Effector memory CD8-positive, alpha-beta T cell (primary cell): ENCODE measurements at regions not wholly inside any gene's neighbourhood (a gene's known extent, or its start where the extent isn't known, plus 50 kb on each side); places are given as distances from the start of the nearest gene placed in this dataset.
"Not testable (repeated sequence)": the region's sequence is repeated elsewhere in the genome, so short reads cannot be mapped to it uniquely, and the experiment has no call there.

Source experiments
- ATAC-seq: fragments of 150-1000 bp; cut with Tn5 transposase; replicated peaks from 2 replicates; pipeline ENCODE4 v1.10.0; 2021; ENCODE audit warnings: mild to moderate bottlenecking, moderate library complexity
- DNase-seq, 3 experiments: peaks; one replicate each; pipeline ENCODE4 v3.0.0; 2021
- H3K27ac Mint-ChIP-seq, 2 donors: one replicate each; pipeline ENCODE4 v1.8.0; 2022; ENCODE audit warnings: mild to moderate bottlenecking in 2 of 2, mixed read lengths in 2 of 2, moderate library complexity in 2 of 2
- H3K27me3 Mint-ChIP-seq, 2 donors: one replicate each; pipeline ENCODE4 v1.8.0; 2022; ENCODE audit warnings: mixed read lengths in 2 of 2
- H3K36me3 Mint-ChIP-seq: one replicate; pipeline ENCODE4 v1.8.0; 2022; ENCODE audit warnings: mild to moderate bottlenecking, moderate library complexity, mixed read lengths; ENCODE audit not compliant: insufficient read depth
- H3K4me1 Mint-ChIP-seq, 2 donors: one replicate each; pipeline ENCODE4 v1.8.0; 2022; ENCODE audit warnings: low read depth in 2 of 2, mixed read lengths in 2 of 2
- H3K4me3 Mint-ChIP-seq, 2 donors: one replicate each; pipeline ENCODE4 v1.8.0; 2022; ENCODE audit warnings: mild to moderate bottlenecking in 2 of 2, mixed read lengths in 2 of 2, moderate library complexity in 2 of 2
- H3K9me3 Mint-ChIP-seq, 2 donors: one replicate each; pipeline ENCODE4 v1.8.0; 2022; ENCODE audit warnings: mixed read lengths in 2 of 2

- H3K27me3 Mint-ChIP-seq = no peaks in the 10 kb centered on the region
- peaks cover 0 to 3% of the 10 kb centered on the region in 2 donors for H3K4me1 Mint-ChIP-seq
- peaks cover 4 to 13% of the 10 kb centered on the region in 2 donors for H3K9me3 Mint-ChIP-seq
- no peak overlapping the region for H3K27ac Mint-ChIP-seq
- no peaks in the 10 kb centered on the region for H3K36me3 Mint-ChIP-seq
- ATAC-seq (no peak), DNase-seq (no peak)
- H3K4me3 Mint-ChIP-seq = no peak overlapping the region
These were observed 175.0 kb upstream of the TMEM132C start for GRCh38 chr12:128091951-128092382.

DNA sequence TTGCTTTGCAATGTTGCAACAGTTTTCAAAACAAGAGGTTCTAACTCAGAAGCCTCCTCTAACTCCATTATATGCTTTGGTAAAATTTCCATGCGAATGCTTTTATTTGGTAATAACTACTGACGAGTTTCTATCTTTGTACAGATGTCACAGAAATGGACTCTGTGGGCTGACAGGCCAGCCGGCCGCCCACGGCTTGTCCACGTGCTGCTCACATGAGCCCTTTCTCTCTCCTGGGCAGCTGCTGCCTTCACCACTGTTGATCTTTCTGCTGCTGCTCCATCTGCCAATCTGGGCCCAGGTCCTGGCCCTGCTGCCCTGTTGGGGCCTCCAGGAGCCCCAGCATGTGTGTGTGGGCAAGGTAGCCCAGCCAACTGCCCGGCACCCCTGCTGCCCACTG, 168.2 kb upstream of the TMEM132C start:
- Mint-ChIP-seq H3K9me3 (peaks cover 0 to 6% of the 10 kb centered on the region in 2 donors), H3K27ac (no peak overlapping the region), H3K36me3 (no peaks in the 10 kb centered on the region), H3K4me3 (no peak overlapping the region), H3K27me3 (no peaks in the 10 kb centered on the region), H3K4me1 (peaks cover 0 to 3% of the 10 kb centered on the region in 2 donors)
- DNase-seq = no peak
- ATAC-seq = no peak

DNA sequence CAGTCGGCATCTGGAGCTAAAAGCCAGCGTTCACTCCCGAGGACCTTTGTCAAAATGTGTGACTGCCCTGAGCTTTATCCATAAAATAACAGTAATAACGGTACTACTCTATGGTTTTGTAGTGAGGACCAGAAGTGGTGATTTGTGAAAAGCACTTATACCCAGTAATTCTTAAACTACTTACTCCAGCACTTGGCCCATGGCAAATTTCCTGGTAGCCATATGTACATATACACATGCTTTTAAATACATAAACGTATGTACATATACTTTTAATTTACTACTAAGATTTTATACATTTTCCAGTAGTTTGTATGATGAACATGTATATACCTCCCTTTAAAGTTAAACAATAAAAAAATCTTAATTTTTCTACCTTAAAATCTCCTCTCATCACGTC, 163.8 kb upstream of the TMEM132C start:
- H3K27ac Mint-ChIP-seq = no peak overlapping the region
- no peaks in the 10 kb centered on the region for H3K27me3 Mint-ChIP-seq
- no peak overlapping the region for H3K4me3 Mint-ChIP-seq
- DNase-seq (no peak), ATAC-seq (no peak)
- no peaks in the 10 kb centered on the region for H3K4me1 Mint-ChIP-seq
- H3K9me3 Mint-ChIP-seq = peaks cover 0 to 4% of the 10 kb centered on the region in 2 donors
- peaks cover 3% of the 10 kb centered on the region for H3K36me3 Mint-ChIP-seq

GRCh38 chr12:128109236-128109635, 157.7 kb upstream of the TMEM132C start:
- no peak for ATAC-seq
- Mint-ChIP-seq H3K4me1 (peaks cover 0 to 2% of the 10 kb centered on the region in 2 donors), H3K9me3 (peaks cover 0 to 2% of the 10 kb centered on the region in 2 donors), H3K4me3 (no peak overlapping the region), H3K36me3 (peaks cover 6% of the 10 kb centered on the region), H3K27me3 (peaks cover 0 to 2% of the 10 kb centered on the region in 2 donors), H3K27ac (no peak overlapping the region)
- no peak for DNase-seq

DNA sequence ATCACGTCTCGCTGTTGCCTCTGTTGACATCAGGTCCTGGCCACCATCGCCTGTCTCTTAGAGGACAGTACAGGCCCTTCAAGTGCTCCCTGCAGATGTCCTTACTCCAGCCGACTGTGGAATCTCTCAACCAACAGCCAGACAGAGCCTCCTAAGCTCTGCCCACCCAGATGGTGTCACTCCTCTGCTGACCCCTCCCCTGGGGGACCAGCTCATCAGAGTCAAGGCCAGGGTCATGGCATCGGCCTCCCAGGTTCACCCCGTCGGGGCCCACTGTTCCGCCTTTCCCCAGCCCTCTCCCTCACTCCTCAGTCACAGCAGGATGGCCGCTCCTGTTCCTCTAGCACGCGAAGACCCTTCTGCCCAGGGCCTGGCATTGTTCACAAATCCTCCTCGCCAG, 157.3 kb upstream of the TMEM132C start:
- H3K36me3 Mint-ChIP-seq = peaks cover 6% of the 10 kb centered on the region
- DNase-seq (no peak), ATAC-seq (no peak)
- peaks cover 0 to 2% of the 10 kb centered on the region in 2 donors for H3K4me1 Mint-ChIP-seq
- H3K27ac Mint-ChIP-seq = no peak overlapping the region
- no peak overlapping the region for H3K4me3 Mint-ChIP-seq
- H3K27me3 Mint-ChIP-seq = peaks cover 0 to 5% of the 10 kb centered on the region in 2 donors
- H3K9me3 Mint-ChIP-seq = peaks cover 0 to 2% of the 10 kb centered on the region in 2 donors

DNA sequence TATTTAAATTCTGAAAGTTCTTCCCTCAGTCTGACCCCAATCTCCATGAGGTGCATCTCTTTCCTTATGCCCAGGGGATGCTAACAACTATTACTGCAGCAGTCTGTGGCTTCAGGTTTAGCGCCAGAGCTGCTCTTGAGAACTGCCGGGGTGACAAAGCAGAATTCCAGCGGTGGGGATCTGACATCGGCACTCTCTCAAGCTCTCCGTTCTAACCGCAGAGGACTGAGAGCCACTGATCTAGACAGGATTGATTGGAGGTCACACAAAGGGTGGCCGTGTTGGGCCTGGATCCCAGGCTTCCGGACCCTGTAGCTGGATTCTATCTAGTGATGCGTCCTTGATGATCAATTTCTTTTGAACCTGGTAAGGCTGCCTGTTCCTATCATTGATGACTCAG, 155.6 kb upstream of the TMEM132C start:
- Mint-ChIP-seq H3K27ac (no peak overlapping the region), H3K36me3 (peaks cover 6% of the 10 kb centered on the region), H3K4me3 (no peak overlapping the region), H3K9me3 (peaks cover 0 to 5% of the 10 kb centered on the region in 2 donors), H3K27me3 (peaks cover 0 to 5% of the 10 kb centered on the region in 2 donors), H3K4me1 (peaks cover 0 to 2% of the 10 kb centered on the region in 2 donors)
- ATAC-seq (no peak), DNase-seq (no peak)

GRCh38 chr12:128111951-128112350, 155.0 kb upstream of the TMEM132C start:
- no peak for ATAC-seq

DNA sequence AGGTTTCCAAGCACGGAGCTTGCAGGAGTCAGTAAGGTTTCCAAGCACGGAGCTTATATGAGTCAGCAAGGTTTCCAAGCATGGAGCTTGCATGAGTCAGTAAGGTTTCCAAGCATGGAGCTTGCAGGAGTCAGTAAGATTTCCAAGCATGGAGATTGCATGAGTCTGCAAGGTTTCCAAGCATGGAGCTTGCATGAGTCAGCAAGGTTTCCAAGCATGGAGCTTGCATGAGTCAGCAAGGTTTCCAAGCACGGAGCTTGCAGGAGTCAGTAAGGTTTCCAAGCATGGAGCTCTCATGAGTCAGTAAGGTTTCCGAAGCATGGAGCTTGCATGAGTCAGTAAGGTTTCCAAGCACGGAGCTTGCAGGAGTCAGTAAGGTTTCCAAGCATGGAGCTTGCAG, 153.7 kb upstream of the TMEM132C start:
- not testable (repeated sequence) for H3K36me3 Mint-ChIP-seq, ATAC-seq, H3K9me3 Mint-ChIP-seq, H3K4me3 Mint-ChIP-seq, DNase-seq, H3K4me1 Mint-ChIP-seq, H3K27ac Mint-ChIP-seq, H3K27me3 Mint-ChIP-seq

More at GRCh38 chr12:128111951-128112350, 155.0 kb upstream of the TMEM132C start:
- H3K4me3 Mint-ChIP-seq = no peak overlapping the region
- H3K4me1 Mint-ChIP-seq = peaks cover 0 to 2% of the 10 kb centered on the region in 2 donors
- peaks cover 6% of the 10 kb centered on the region for H3K36me3 Mint-ChIP-seq
- peaks cover 0 to 5% of the 10 kb centered on the region in 2 donors for H3K27me3 Mint-ChIP-seq
- DNase-seq = no peak
- H3K9me3 Mint-ChIP-seq = peaks cover 0 to 5% of the 10 kb centered on the region in 2 donors
- no peak overlapping the region for H3K27ac Mint-ChIP-seq

DNA sequence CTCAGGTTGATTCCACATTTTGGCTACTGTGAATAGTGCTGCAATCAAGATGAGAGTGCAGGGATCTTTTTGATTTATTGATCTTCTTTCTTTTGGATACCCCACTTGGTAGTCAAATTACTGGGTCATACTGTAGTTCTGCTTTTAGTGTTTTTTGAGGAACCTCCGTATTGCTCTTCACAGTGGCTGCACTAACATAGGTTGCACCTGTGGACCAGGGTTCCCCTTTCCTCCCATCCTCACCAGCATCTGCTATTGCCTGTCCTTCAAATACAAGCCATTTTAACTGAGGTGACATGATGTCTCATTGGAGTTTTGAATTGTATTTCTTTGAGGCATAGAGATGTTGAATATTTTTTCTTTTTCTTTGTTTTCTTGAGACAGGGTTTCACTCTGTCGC, 152.5 kb upstream of the TMEM132C start:
- H3K36me3 Mint-ChIP-seq = peaks cover 3% of the 10 kb centered on the region
- H3K9me3 Mint-ChIP-seq = peaks cover 0 to 5% of the 10 kb centered on the region in 2 donors
- H3K27ac Mint-ChIP-seq = no peak overlapping the region
- no peak for ATAC-seq
- DNase-seq = no peak
- no peak overlapping the region for H3K4me3 Mint-ChIP-seq
- H3K4me1 Mint-ChIP-seq = peaks cover 0 to 2% of the 10 kb centered on the region in 2 donors
- peaks cover 0 to 5% of the 10 kb centered on the region in 2 donors for H3K27me3 Mint-ChIP-seq

GRCh38 chr12:128116537-128116936, 150.4 kb upstream of the TMEM132C start:
- Mint-ChIP-seq H3K27me3 (peaks cover 0 to 5% of the 10 kb centered on the region in 2 donors), H3K9me3 (peaks cover 0 to 5% of the 10 kb centered on the region in 2 donors), H3K36me3 (peaks cover 3% of the 10 kb centered on the region), H3K4me3 (no peak overlapping the region), H3K27ac (no peak overlapping the region), H3K4me1 (peaks cover 0 to 2% of the 10 kb centered on the region in 2 donors)
- DNase-seq (no peak), ATAC-seq (no peak)

GRCh38 chr12:128120035-128120434, 146.9 kb upstream of the TMEM132C start:
- H3K36me3 Mint-ChIP-seq = no peaks in the 10 kb centered on the region
- H3K4me1 Mint-ChIP-seq = no peaks in the 10 kb centered on the region
- peaks cover 0 to 3% of the 10 kb centered on the region in 2 donors for H3K9me3 Mint-ChIP-seq
- ATAC-seq (no peak), DNase-seq (no peak)
- no peak overlapping the region for H3K4me3 Mint-ChIP-seq
- no peaks in the 10 kb centered on the region for H3K27me3 Mint-ChIP-seq
- no peak overlapping the region for H3K27ac Mint-ChIP-seq

GRCh38 chr12:128121424-128121823, 145.5 kb upstream of the TMEM132C start:
- no peaks in the 10 kb centered on the region for H3K9me3 Mint-ChIP-seq
- no peak overlapping the region for H3K27ac Mint-ChIP-seq
- no peak overlapping the region for H3K4me3 Mint-ChIP-seq

GRCh38 chr12:128123096-128123495, 143.9 kb upstream of the TMEM132C start:
- no peak for DNase-seq
- Mint-ChIP-seq H3K9me3 (no peaks in the 10 kb centered on the region), H3K27ac (no peak overlapping the region), H3K36me3 (no peaks in the 10 kb centered on the region), H3K4me1 (no peaks in the 10 kb centered on the region), H3K4me3 (no peak overlapping the region), H3K27me3 (no peaks in the 10 kb centered on the region)
- no peak for ATAC-seq

More at GRCh38 chr12:128121424-128121823, 145.5 kb upstream of the TMEM132C start:
- ATAC-seq (no peak), DNase-seq (no peak)
- Mint-ChIP-seq H3K36me3 (no peaks in the 10 kb centered on the region), H3K27me3 (no peaks in the 10 kb centered on the region), H3K4me1 (no peaks in the 10 kb centered on the region)

DNA sequence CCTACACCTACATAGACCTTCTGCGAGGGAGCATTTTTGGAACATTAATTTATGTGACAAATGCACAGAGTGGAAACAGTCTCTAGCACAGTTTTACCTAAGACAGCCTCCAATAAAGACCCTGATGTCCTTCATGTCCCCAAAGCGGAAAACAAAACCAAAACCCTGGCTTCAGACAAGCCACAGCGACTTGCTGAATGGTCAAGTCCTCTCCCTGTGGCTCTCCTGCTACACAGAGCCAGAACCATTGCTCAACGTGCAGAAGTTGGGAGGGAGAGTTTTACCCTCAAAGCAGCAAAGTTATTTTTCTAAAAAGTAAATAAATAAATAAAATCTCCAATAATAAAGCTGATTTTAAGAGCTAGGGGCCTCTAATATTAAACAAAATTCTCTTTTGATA, 135.0 kb upstream of the TMEM132C start:
- no peak for DNase-seq
- no peak for ATAC-seq
- H3K27ac Mint-ChIP-seq = no peak overlapping the region
- no peaks in the 10 kb centered on the region for H3K27me3 Mint-ChIP-seq
- no peaks in the 10 kb centered on the region for H3K36me3 Mint-ChIP-seq
- H3K4me3 Mint-ChIP-seq = no peak overlapping the region
- H3K9me3 Mint-ChIP-seq = peaks cover 0 to 2% of the 10 kb centered on the region in 2 donors
- no peaks in the 10 kb centered on the region for H3K4me1 Mint-ChIP-seq
